HG02571 (cell line): ENCODE measurements at regions not wholly inside any gene's neighbourhood (a gene's known extent, or its start where the extent isn't known, plus 50 kb on each side); places are given as distances from the start of the nearest gene placed in this dataset.
A peak's percentile ranks its signal among the peaks of the same experiment; 100 is the strongest.

Experiments
- ATAC-seq: cut with Tn5 transposase; IDR thresholded peaks from one replicate; pipeline ENCODE4 v1.9.1; 2021; ENCODE audit warnings: mild to moderate bottlenecking, moderate library complexity; ENCODE audit not compliant: unreplicated experiment

GRCh38 chr6:139862311-139862710 lies 487.9 kb upstream of the CITED2 start:
- no peak for ATAC-seq

DNA sequence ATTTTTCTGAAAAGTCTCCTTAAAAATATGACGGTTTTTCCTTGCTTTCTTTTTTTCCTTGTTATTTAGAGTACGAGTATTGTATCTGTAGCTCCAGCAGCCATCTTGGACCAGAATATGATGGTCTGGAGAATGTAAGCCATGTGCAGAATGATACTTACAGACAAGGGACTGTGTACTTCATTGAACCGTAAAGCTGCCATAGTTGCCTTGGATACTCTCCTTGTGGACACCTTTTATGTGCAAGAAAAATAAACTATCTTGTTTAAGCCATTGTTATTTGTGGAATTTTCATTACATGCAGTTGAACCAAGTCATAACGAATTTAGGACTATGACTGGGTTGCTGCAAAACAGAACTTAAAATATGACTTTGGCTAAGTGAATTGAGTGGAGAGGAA lies 485.8 kb upstream of the CITED2 start:
- ATAC-seq, result no peak

- ATAC-seq, result no peak
Measured at GRCh38 chr6:139858429-139858828, 484.0 kb upstream of the CITED2 start.

GRCh38 chr6:139857143-139857542 lies 482.7 kb upstream of the CITED2 start:
- no peak for ATAC-seq

GRCh38 chr6:139856562-139856961 lies 482.1 kb upstream of the CITED2 start:
- ATAC-seq, result no peak

DNA sequence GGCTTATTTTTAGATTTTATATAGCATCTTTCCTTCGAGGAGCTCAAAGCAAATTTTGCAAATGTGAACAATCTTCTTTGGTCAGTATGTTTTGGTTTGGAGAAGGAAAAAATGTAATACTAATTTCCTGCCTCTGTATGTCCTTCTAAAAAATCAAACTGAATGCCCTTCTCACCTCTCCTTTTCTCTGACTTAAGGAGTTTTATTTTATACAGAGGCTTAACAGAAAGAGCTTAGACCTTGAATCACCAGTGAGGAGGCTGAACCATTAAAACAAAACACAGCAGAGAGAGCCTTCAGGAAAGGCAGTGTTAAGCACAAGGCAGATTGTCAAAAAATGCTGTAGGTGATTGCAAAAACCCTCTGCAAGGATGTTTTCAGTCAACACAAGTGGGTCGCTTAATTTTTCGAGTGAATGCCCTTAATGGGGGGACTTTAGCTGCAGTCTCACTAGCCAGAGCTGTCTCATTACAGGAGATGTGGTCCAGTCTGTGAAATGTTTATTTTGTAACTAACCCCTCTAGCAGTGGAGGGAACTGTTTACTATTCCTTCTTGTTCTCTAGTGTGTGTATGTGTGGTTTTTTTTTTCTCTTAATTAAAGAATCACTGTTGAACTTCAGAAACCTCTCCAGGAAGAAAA lies 481.3 kb upstream of the CITED2 start:
- ATAC-seq, result no peak

- no peak for ATAC-seq
Measured at GRCh38 chr6:139853302-139853992, 479.0 kb upstream of the CITED2 start.

DNA sequence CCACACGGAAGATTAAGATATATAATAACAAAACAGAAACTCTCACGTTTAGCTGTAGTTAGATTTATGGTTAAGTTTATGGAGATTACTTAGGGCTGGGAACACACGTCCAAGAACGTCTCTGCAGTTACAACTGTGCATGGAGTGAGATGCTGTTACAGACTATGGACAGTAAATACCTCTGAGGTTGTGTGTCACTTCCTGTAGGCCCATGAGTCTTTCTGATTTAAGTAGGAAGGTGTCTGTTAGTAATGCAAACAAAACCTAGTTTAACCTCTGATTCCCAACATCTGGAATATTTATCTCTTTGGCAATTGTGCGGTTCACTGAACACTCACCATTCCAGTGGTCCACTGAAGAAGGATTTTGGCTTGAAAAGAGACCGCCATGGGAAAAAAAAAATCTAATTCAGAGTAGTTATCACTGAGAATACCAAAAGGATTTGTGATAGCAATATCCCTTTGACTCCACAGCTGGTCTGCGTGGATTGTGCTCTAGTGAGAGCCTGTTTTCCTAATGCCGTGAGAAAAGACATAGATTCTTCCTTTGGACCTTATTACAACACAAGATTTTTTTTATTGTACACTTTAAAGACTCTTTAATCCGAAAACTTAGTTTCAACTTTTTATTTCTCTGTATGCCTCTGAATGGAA lies 478.2 kb upstream of the CITED2 start:
- no peak for ATAC-seq

DNA sequence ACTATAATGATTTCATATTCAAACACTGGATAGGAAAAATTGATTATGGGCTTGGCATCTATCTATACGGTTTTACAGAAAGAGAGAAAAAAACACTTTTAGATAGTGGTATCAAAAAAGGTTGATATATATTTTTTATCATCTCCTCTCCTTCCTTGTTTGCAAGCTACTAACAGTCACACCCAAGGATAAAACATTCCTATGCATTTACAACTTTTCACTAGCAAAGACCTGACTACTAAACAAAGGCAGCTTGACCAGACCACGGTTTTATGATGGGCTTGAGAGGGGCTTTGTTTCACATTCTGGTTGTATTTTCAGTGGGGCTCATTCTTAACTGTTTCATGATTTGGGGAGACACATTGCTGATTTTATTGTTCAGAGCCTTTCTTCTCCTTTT lies 477.6 kb upstream of the CITED2 start:
- no peak for ATAC-seq

DNA sequence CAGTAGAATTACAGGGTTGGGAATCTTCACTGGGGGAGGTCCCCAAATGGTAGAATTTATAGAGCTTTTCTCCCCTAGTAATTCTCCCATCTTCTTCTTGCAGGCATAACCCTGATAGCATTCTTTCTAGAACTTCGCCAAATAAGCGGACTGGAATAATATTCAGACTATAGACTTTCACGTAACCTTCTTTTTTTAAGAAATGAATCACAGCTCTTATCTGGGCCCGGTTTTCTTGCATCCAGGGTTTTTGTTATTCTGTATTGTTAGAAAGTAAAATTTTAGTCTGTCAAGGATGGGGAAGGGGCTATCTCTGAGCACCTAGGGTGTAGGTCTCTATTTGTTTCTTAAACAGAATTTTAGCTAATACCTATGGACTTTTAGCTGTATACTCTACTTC lies 476.8 kb upstream of the CITED2 start:
- no peak for ATAC-seq

- ATAC-seq, result no peak
Measured at GRCh38 chr6:139850512-139850911, 476.1 kb upstream of the CITED2 start.

DNA sequence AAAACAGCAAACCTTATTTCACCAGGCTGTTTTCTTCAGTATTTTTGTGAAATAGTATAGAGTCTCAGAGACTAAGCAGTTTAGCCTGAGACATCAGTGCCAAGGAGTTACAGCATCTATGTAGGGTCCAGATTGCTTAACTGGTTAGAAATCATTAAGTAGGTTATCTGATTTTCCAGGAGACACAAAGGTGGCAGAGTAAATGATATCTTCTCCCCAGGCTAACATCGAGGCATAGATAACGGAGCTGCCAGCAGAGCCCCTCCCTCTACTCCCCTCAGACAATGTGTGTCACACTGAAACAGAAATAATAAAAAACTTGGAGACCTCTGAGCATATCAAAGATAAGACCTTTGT lies 473.0 kb upstream of the CITED2 start:
- ATAC-seq, result no peak

- ATAC-seq, result no peak
Measured at GRCh38 chr6:139846538-139847456, 472.3 kb upstream of the CITED2 start.

DNA sequence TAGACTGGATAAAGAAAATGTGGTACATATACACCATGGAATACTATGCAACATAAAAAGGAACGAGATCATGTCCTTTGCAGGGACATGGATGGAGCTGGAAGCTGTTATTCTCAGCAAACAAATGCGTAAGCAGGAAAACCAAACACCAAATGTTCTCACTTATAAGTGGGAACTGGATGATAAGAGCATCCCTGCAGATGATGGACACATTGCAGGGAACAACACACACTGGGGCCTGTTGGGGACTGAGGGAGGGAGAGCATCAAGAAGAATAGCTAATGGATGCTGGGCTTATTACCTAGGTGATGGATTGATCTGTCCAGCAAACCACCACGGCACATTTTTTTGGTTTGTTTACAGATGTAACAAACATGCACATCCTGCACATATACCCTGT lies 470.5 kb upstream of the CITED2 start:
- ATAC-seq, result no peak

DNA sequence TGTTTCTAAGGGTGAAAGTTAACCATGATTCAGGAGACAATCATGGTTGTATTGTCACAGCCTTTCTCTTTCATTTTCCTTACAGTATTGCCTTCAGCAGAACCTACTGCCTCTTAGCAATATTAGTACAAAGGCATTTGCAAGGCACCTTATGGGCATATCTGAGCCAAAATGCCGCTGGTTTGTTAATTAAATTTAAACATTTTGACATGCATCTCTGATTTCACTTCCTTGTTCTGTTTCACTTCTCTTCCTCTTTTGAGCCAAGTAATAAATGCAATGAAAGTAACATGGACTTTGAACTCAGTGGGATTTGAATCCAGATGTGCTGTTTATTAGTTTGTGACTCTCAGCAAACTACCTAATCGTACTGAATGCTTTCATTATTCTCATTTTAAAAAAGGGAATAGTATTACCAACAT lies 467.4 kb upstream of the CITED2 start:
- ATAC-seq, result peak; percentile 85

GRCh38 chr6:139839506-139840156 lies 465.2 kb upstream of the CITED2 start:
- ATAC-seq, result no peak

DNA sequence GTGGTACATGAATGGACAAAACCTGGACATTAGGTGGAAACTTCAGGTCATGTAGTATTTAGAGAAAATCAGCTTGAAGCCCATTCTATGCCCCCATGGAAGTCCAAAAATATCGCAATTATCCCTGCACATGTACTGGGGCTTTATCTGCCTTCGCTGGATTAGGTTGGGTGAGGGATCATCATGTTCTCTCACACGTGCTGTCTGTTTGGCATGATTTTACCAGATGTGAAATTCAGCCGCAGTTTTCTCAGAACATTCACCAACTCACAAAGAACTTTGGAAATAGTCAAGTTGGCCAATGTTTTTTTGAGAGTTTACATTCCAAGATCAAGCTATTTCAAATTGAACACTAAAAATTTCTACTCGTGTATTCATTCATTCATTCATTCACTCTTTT lies 459.8 kb upstream of the CITED2 start:
- ATAC-seq, result no peak

DNA sequence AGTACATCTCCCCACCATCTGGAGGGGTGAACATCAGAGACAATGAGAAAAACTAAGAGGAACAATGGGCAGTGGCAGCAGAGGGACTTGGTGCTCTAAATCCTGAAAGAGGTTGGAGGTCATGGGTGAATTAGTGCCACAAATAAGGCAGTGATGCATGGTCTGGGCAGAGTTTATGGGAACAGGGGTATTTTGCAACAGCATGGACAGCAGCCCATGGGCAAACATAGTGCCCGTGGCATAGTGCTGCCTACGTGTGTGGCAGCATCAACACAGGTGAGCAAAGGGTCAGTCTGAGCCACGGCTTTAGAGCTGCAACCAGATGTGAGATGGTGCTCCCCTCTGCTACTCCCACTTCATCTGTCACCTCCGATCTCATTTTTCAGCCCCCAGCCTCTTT lies 459.1 kb upstream of the CITED2 start:
- no peak for ATAC-seq

GRCh38 chr6:139832493-139833305 lies 458.3 kb upstream of the CITED2 start:
- ATAC-seq, result no peak

DNA sequence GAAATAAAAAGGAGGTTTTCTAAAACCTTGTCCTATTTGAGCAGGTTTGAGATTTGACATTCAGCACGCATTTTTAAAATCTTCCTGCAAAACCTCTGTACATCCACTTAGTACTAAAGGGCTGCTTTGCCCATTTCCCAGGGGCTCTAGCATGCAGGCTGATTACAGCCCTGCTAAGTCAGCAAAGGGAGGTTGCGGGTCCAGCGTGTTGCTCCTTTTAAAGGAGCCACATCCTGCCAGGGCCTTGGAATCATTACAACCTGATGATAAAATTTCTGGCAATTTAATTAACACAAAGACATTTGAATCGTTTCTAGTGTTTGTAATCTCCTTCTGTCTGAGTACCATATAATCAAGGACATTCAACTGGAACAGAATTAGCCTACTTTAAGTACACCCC lies 455.1 kb upstream of the CITED2 start:
- no peak for ATAC-seq
